ENCODE measurements at regions not wholly inside any gene's neighbourhood (a gene's known extent, or its start where the extent isn't known, plus 50 kb on each side); places are given as distances from the start of the nearest gene placed in this dataset.

GRCh38 chr15:97140216-97140615, 809.7 kb downstream of the NR2F2 start:
- no peak for DNase-seq

DNA sequence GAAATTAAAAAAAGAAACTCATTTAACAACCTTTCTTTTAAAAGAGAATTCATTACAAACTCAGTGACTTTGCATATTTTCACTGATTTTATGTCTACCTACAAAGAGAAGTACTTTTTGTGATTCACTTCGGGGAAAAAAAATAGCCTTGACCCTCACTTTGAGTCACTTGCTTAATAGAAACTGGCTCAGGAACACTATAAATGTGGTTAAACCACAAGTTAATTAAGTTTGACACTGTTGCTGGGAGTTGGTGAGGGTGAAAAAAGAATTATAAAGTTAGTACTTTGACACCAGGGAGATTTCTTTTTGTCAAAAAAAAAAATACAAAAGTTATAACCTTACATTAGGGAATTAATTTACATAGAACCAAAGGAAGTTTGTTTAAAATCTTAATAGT, 810.9 kb downstream of the NR2F2 start:
- no peak for DNase-seq

DNA sequence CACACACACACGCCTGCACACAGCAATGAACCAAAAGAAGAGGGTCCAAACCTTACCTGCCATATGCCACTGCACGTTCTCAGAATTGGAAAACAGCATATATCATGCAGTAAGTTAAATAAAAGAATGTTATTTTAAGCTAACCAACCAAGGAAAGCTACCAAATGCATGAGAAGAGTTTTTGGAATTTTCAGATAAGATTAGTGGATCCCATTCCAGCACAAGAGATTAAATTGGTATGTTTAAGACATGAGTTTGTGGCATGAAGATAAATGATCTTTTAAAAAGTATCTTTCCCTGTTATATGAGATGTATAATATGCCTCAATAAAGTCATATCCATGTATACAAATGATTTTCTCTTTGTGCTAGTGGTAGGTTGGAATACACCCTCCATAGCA, 811.4 kb downstream of the NR2F2 start:
- no peak for DNase-seq

DNA sequence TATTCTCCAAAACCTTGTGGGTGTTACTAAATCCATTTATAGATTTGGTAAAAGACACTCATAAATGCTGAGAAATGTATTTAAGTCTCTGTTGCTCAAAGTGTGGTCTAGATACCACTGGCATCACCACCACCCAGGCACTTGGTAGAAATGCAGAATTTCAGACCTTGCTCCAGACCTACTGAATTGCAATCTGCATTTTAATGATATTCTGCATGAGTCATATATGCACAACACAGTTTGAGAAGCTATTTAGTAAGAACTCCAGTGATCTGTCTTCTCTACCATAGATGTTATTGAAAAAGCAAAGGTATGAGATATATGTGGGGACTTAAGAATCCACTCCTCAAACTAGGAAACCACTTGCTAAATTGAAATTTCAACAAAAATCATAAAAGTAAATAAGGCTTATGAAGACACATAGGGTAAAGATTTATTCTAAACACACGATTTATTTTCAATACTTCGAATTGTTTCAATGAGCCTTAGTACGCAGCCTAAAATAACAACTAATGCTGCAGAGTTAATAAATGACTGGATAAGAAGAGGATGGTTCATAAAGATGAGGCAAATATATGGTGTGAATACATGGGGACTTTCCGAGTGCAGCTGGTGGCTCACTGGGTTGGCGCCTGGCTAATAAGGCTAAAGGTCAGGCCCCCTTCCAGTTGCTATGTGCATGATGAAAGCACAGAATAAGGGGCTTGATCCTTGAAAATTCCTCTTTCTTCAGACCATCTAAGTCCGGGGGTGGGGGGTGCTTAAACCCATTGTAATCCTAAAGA, 813.3 kb downstream of the NR2F2 start:
- no peak for DNase-seq

GRCh38 chr15:97144377-97144711, 813.8 kb downstream of the NR2F2 start:
- DNase-seq, result no peak

- DNase-seq, result no peak
Observed at GRCh38 chr15:97146929-97147870, 813.3 kb upstream of the ARRDC4 start.

GRCh38 chr15:97153356-97153965, 807.0 kb upstream of the ARRDC4 start:
- DNase-seq, result no peak

GRCh38 chr15:97156739-97157265, 803.7 kb upstream of the ARRDC4 start:
- DNase-seq, result no peak

DNA sequence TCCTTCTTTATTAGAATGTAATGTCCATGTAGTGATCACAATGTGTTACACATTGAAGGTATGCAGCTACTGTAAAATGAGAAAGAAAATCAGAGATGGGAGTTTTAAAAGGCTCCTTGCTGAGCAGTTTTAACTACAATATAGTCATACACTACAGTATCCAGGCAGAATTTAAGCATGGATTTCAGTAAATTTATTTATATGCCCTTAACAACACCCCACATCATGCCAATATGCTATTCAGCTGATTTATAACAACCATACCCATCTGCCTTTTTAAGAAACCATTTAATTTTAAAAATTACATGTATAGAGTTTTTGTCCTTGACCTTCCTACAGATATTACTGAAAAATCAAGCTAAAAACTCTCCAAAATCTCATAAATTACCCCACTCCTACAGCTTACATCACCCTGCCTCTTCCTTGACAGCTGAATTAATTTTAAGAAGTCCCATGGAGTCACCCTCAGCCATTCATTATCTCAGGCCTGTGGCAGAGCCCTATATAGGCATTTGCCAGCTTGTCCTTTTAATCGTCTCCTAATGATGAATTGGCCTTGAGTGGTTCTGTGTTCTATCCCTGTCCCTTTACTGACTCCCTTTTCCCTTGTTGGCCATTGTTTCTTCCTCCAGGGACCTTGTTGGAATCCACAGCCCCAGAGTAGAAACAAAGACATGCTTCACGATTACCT, 797.6 kb upstream of the ARRDC4 start:
- no peak for DNase-seq

GRCh38 chr15:97165205-97165604, 795.3 kb upstream of the ARRDC4 start:
- DNase-seq, result no peak

GRCh38 chr15:97168704-97169475, 791.6 kb upstream of the ARRDC4 start:
- no peak for DNase-seq

DNA sequence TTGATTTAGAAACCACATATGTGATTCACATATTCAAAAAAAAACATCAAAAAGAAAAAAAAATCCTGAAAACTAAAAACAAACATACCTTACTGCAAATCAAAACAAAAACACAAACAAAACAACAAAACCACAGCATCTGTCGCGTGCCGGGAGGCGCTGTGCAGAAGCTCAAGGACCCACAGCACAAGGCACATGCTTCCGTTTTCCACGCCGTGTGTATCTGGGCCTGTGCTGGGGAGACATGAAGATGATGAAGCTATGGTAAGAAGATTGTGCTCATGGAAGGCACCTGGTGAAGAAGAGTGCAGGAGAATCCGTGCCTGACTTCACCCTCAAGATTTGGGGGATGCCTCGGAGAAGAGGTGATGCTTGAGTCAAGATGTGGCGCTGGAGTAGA, 788.9 kb upstream of the ARRDC4 start:
- DNase-seq, result no peak

- peak; percentile 75 for DNase-seq
Observed at GRCh38 chr15:97174886-97175540, 785.5 kb upstream of the ARRDC4 start.

- DNase-seq, result no peak
Observed at GRCh38 chr15:97177151-97177577, 783.3 kb upstream of the ARRDC4 start.

- DNase-seq, result no peak
Observed at GRCh38 chr15:97182581-97182980, 777.9 kb upstream of the ARRDC4 start.

- DNase-seq, result no peak
Observed at GRCh38 chr15:97189162-97189780, 771.2 kb upstream of the ARRDC4 start.

- no peak for DNase-seq
Observed at GRCh38 chr15:97194750-97195149, 765.8 kb upstream of the ARRDC4 start.

GRCh38 chr15:97196048-97197014, 764.2 kb upstream of the ARRDC4 start:
- DNase-seq, result no peak

DNA sequence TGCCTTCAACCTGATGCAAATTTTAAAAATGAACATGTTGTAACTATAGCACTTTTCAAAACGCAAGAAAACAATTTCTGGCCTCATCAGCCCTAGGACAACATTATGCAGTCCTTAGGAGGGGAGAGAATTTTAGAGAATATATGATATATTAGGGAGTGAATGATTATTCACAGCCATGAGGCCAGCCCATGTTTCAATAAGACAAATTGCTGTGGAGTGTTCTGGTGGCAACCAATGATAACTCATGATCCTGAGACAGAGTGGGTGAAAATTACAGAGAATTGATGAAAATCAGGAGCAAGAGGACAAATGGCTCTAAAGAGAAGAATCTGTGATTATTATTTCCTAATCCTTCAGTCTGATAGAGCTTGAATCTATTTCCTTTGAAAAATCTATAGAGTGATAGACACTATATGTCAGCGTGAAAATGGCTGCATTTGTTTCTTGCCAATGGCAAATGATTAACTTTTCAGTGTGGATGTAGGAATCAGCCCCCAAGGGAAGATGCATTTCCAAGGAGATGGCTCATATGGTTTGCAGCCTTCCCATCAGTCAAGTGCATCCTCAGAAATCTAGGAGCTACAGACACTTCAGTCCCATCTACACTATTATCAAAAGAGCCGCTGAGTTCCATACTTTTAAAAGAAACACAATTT, 761.0 kb upstream of the ARRDC4 start:
- no peak for DNase-seq
